Upper lobe of left lung (tissue), 4 donors: ENCODE measurements at regions not wholly inside any gene's neighbourhood (a gene's known extent, or its start where the extent isn't known, plus 50 kb on each side); places are given as distances from the start of the nearest gene placed in this dataset.

Experiments used
- CTCF ChIP-seq, 6 experiments: fragments of 450-650 bp in 4 of 6; fragments of 200-600 bp in 2 of 6; sonication (generic) in 2 of 6; IDR thresholded peaks; one replicate each; pipeline ENCODE4 v1.5.1; 2016 to 2019; ENCODE audit warnings: antibody characterized with exemption in 6 of 6
- EP300 ChIP-seq, 4 donors: sonication (generic); formaldehyde crosslinking; IDR thresholded peaks; one replicate each; pipeline ENCODE4 v1.5.1; 2017; ENCODE audit warnings: antibody characterized with exemption in 4 of 4, control low read depth in 2 of 4
- POLR2AphosphoS5 ChIP-seq, 2 donors: sonication (generic); formaldehyde crosslinking; IDR thresholded peaks; one replicate each; pipeline ENCODE4 v1.5.1; 2017; ENCODE audit warnings: antibody characterized with exemption in 2 of 2

- TF ChIP-seq CTCF (IDR thresholded peaks at IDR 0.05) (no peak), POLR2AphosphoS5 (IDR thresholded peaks at IDR 0.05) (no peak), EP300 (IDR thresholded peaks at IDR 0.05) (no peak)
Observed at GRCh38 chr11:109914809-109915653, 178.2 kb upstream of the ZC3H12C start.
